WTC11 (cell line): ENCODE measurements at regions not wholly inside any gene's neighbourhood (a gene's known extent, or its start where the extent isn't known, plus 50 kb on each side); places are given as distances from the start of the nearest gene placed in this dataset.

Experiments
- ATAC-seq: fragments of 200-7000 bp; cut with Tn5 transposase; 2 replicates; pipeline ENCODE4 v1.10.0; 2021; ENCODE audit warnings: mild to moderate bottlenecking, moderate library complexity
- CTCF ChIA-PET: fragments of 300-600 bp; sonication (Branson Sonifier 250); formaldehyde crosslinking; loops from one replicate; lab custom pipeline; 2021; ENCODE audit warnings: antibody characterized with exemption; lab: Charles Lee
- POLR2A ChIA-PET: fragments of 350-600 bp; sonication (Branson Sonifier 250); formaldehyde crosslinking; loops from one replicate; lab custom pipeline; 2021; ENCODE audit warnings: antibody characterized with exemption; lab: Charles Lee
- DNase-seq: peaks from one replicate; pipeline ENCODE4 v3.0.0; 2021; ENCODE audit warnings: low spot score
- H3K27ac Mint-ChIP-seq: 2 replicates; pipeline ENCODE4 v1.8.0; 2021; ENCODE audit warnings: mixed read lengths
- H3K27me3 Mint-ChIP-seq: 2 replicates; pipeline ENCODE4 v1.8.0; 2021; ENCODE audit warnings: low read depth, mild to moderate bottlenecking, moderate library complexity, mixed read lengths
- H3K36me3 Mint-ChIP-seq: 2 replicates; pipeline ENCODE4 v1.8.0; 2021; ENCODE audit warnings: mixed read lengths
- H3K4me1 Mint-ChIP-seq: 2 replicates; pipeline ENCODE4 v1.8.0; 2022; ENCODE audit warnings: mixed read lengths
- H3K4me3 Mint-ChIP-seq: 2 replicates; pipeline ENCODE4 v1.8.0; 2021; ENCODE audit warnings: mild to moderate bottlenecking, moderate library complexity, mixed read lengths
- H3K9me3 Mint-ChIP-seq: 2 replicates; pipeline ENCODE4 v1.8.0; 2021; ENCODE audit warnings: mixed read lengths
- GTF2I ChIP-seq: fragments of 250-450 bp; sonication (Bioruptor Pico); conservative IDR thresholded peaks from 2 replicates; pipeline ENCODE4 v1.4.0; 2021; ENCODE audit warnings: mild to moderate bottlenecking
- MAX ChIP-seq: sonication (generic); formaldehyde crosslinking; IDR thresholded peaks from 2 replicates; pipeline ENCODE4 v1.8.0; 2022; ENCODE audit warnings: mild to moderate bottlenecking, missing genetic modification reagents
- MLX ChIP-seq: sonication (generic); formaldehyde crosslinking; IDR thresholded peaks from 2 replicates; pipeline ENCODE4 v1.8.1; 2023; ENCODE audit warnings: mild to moderate bottlenecking, missing genetic modification reagents, moderate library complexity
- NFATC4 ChIP-seq: fragments of 250-450 bp; sonication (Bioruptor Pico); IDR thresholded peaks from 2 replicates; pipeline ENCODE4 v1.9.0; 2021; ENCODE audit warnings: mild to moderate bottlenecking
- TEAD1 ChIP-seq: sonication (generic); formaldehyde crosslinking; IDR thresholded peaks from 2 replicates; pipeline ENCODE4 v1.8.0; 2022; ENCODE audit warnings: mild to moderate bottlenecking, missing genetic modification reagents
- ZNF219 ChIP-seq: sonication (generic); formaldehyde crosslinking; IDR thresholded peaks from 2 replicates; pipeline ENCODE4 v1.8.0; 2023; ENCODE audit warnings: missing genetic modification reagents, mild to moderate bottlenecking, borderline replicate concordance
- ZNF396 ChIP-seq: fragments of 250-450 bp; sonication (Bioruptor Pico); IDR thresholded peaks from 2 replicates; pipeline ENCODE4 v1.8.0; 2021; ENCODE audit warnings: mild to moderate bottlenecking, moderate library complexity, borderline replicate concordance
- TF ChIP-seq, protein P1 (sequence below): fragments of 250-450 bp; sonication (Bioruptor Pico); IDR thresholded peaks from 2 replicates; pipeline ENCODE4 v1.9.0; 2021; ENCODE audit warnings: moderate library complexity, mild to moderate bottlenecking, inconsistent platforms, borderline replicate concordance
- TF ChIP-seq, protein P2 (sequence below): sonication (generic); formaldehyde crosslinking; IDR thresholded peaks from 2 replicates; pipeline ENCODE4 v1.8.1; 2022; ENCODE audit warnings: low read depth, missing genetic modification reagents, borderline replicate concordance
- TF ChIP-seq, protein P3 (sequence below): fragments of 250-450 bp; sonication (Bioruptor Pico); IDR thresholded peaks from 2 replicates; pipeline ENCODE4 v1.9.0; 2021; ENCODE audit warnings: mild to moderate bottlenecking, borderline replicate concordance
- TF ChIP-seq, protein P4 (sequence below): sonication (generic); formaldehyde crosslinking; IDR thresholded peaks from 2 replicates; pipeline ENCODE4 v1.8.0; 2023; ENCODE audit warnings: missing genetic modification reagents

DNA sequence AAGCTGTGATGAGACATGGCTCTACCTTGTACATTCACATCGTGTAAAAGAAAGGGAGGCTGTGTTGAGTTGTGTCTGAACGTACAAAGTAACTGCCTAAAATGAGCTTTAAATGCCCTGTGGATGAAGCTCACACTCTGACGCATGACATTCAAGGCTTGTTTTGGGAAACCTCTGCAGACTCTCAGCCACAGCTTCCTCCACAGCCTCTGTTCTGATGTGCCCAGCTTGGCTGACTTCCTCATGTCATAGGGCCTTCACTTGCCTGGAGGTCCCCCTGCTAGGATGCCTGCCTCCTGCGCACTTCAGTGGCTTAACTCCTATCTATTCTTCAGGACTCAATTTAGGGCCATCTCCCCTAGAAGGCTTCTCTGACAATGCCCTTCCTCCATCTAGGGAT is 230.0 kb upstream of the HABP2 start (continued):
- TF ChIP-seq MAX (CRISPR knock-in tag) = no peak
- TF ChIP-seq, protein P1, sequence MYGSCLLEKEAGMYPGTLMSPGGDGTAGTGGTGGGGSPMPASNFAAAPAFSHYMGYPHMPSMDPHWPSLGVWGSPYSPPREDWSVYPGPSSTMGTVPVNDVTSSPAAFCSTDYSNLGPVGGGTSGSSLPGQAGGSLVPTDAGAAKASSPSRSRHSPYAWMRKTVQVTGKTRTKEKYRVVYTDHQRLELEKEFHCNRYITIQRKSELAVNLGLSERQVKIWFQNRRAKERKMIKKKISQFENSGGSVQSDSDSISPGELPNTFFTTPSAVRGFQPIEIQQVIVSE (CRISPR knock-in tag) = no peak
- no peak for TF ChIP-seq GTF2I (CRISPR knock-in tag)
- TF ChIP-seq ZNF396 (CRISPR knock-in tag) = no peak
- TF ChIP-seq NFATC4 = no peak
- TF ChIP-seq, all 79 proteins: peak for 0

DNA sequence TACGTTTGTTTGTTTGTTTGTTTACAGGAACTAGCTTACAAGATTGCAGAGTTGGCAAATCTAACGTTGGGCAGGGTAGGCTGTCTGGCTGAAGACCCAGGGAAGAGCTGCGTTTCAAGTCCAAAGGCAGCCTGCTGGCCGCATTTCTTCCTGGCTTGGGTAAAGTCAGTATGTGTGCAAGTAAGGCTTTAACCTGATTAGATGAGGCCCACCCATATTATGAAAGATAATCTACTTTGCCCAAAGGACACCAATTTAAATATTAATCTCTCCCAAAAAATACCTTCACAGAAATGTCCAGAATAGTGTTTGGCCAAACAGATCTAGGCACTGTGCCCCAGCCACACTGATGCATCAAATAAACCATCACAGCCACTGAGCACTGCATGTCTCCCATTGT is 228.9 kb upstream of the HABP2 start:
- Mint-ChIP-seq H3K27ac (no peak overlapping the region), H3K27me3 (no peaks in the 10 kb centered on the region), H3K4me3 (no peak overlapping the region)

More for the DNA sequence above, 228.9 kb upstream of the HABP2 start:
- CTCF ChIA-PET = no interaction called here
- Mint-ChIP-seq H3K9me3 (peaks cover 4% of the 10 kb centered on the region; the same call in 1 of the 2 replicates), H3K36me3 (no peaks in the 10 kb centered on the region), H3K4me1 (peaks cover 14% of the 10 kb centered on the region)
- TF ChIP-seq GTF2I (CRISPR knock-in tag) (no peak), ZNF219 (no peak), TEAD1 (CRISPR knock-in tag) (no peak), MLX (no peak)
- TF ChIP-seq, protein P2, sequence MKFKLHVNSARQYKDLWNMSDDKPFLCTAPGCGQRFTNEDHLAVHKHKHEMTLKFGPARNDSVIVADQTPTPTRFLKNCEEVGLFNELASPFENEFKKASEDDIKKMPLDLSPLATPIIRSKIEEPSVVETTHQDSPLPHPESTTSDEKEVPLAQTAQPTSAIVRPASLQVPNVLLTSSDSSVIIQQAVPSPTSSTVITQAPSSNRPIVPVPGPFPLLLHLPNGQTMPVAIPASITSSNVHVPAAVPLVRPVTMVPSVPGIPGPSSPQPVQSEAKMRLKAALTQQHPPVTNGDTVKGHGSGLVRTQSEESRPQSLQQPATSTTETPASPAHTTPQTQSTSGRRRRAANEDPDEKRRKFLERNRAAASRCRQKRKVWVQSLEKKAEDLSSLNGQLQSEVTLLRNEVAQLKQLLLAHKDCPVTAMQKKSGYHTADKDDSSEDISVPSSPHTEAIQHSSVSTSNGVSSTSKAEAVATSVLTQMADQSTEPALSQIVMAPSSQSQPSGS (CRISPR knock-in tag) = no peak
- TF ChIP-seq, protein P3, sequence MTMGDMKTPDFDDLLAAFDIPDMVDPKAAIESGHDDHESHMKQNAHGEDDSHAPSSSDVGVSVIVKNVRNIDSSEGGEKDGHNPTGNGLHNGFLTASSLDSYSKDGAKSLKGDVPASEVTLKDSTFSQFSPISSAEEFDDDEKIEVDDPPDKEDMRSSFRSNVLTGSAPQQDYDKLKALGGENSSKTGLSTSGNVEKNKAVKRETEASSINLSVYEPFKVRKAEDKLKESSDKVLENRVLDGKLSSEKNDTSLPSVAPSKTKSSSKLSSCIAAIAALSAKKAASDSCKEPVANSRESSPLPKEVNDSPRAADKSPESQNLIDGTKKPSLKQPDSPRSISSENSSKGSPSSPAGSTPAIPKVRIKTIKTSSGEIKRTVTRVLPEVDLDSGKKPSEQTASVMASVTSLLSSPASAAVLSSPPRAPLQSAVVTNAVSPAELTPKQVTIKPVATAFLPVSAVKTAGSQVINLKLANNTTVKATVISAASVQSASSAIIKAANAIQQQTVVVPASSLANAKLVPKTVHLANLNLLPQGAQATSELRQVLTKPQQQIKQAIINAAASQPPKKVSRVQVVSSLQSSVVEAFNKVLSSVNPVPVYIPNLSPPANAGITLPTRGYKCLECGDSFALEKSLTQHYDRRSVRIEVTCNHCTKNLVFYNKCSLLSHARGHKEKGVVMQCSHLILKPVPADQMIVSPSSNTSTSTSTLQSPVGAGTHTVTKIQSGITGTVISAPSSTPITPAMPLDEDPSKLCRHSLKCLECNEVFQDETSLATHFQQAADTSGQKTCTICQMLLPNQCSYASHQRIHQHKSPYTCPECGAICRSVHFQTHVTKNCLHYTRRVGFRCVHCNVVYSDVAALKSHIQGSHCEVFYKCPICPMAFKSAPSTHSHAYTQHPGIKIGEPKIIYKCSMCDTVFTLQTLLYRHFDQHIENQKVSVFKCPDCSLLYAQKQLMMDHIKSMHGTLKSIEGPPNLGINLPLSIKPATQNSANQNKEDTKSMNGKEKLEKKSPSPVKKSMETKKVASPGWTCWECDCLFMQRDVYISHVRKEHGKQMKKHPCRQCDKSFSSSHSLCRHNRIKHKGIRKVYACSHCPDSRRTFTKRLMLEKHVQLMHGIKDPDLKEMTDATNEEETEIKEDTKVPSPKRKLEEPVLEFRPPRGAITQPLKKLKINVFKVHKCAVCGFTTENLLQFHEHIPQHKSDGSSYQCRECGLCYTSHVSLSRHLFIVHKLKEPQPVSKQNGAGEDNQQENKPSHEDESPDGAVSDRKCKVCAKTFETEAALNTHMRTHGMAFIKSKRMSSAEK (CRISPR knock-in tag) = no peak
- TF ChIP-seq, protein P4, sequence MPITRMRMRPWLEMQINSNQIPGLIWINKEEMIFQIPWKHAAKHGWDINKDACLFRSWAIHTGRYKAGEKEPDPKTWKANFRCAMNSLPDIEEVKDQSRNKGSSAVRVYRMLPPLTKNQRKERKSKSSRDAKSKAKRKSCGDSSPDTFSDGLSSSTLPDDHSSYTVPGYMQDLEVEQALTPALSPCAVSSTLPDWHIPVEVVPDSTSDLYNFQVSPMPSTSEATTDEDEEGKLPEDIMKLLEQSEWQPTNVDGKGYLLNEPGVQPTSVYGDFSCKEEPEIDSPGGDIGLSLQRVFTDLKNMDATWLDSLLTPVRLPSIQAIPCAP = no peak
- POLR2A ChIA-PET = no interaction called here
- no peak for DNase-seq
- ATAC-seq = no peak
